Fibroblast of pulmonary artery (primary cell): ENCODE measurements at regions not wholly inside any gene's neighbourhood (a gene's known extent, or its start where the extent isn't known, plus 50 kb on each side); places are given as distances from the start of the nearest gene placed in this dataset.

Experiments used
- DNase-seq: peaks from one replicate; pipeline ENCODE4 v3.0.0-alpha.2; 2010; ENCODE audit warnings: low read depth
- H3K4me3 ChIP-seq: replicated peaks from 2 replicates; pipeline ENCODE4 v1.5.1; 2011; ENCODE audit warnings: low read depth, mild to moderate bottlenecking, control low read depth, low read length, moderate library complexity
- TF ChIP-seq, protein P1 (sequence below): IDR thresholded peaks from 2 replicates; pipeline ENCODE4 v1.5.1; 2011; ENCODE audit warnings: mild to moderate bottlenecking, control low read depth, low read length, inconsistent platforms; ENCODE audit errors: missing control alignments

DNA sequence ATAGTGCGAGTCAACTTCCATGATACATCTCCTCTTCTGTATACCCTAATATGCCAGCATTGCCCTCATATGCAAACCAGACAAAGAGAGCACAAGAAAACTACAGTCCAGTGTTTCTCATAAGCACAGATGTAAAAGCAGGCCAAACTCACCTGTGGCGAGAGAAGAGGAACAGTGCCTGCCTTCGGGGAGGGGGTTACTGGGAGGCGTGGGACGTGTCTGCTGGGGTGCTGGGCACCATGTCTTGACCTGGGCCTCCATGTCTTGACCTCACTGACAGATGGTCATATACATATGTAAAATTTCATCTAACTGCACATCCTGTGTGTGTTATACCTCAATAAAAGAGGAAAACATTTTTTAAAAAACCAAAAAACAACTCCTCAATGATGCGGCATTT lies 159.3 kb upstream of the PPP1R26 start:
- TF ChIP-seq, protein P1, sequence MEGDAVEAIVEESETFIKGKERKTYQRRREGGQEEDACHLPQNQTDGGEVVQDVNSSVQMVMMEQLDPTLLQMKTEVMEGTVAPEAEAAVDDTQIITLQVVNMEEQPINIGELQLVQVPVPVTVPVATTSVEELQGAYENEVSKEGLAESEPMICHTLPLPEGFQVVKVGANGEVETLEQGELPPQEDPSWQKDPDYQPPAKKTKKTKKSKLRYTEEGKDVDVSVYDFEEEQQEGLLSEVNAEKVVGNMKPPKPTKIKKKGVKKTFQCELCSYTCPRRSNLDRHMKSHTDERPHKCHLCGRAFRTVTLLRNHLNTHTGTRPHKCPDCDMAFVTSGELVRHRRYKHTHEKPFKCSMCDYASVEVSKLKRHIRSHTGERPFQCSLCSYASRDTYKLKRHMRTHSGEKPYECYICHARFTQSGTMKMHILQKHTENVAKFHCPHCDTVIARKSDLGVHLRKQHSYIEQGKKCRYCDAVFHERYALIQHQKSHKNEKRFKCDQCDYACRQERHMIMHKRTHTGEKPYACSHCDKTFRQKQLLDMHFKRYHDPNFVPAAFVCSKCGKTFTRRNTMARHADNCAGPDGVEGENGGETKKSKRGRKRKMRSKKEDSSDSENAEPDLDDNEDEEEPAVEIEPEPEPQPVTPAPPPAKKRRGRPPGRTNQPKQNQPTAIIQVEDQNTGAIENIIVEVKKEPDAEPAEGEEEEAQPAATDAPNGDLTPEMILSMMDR = no peak
- DNase-seq = no peak
- H3K4me3 ChIP-seq = no peak overlapping the region

DNA sequence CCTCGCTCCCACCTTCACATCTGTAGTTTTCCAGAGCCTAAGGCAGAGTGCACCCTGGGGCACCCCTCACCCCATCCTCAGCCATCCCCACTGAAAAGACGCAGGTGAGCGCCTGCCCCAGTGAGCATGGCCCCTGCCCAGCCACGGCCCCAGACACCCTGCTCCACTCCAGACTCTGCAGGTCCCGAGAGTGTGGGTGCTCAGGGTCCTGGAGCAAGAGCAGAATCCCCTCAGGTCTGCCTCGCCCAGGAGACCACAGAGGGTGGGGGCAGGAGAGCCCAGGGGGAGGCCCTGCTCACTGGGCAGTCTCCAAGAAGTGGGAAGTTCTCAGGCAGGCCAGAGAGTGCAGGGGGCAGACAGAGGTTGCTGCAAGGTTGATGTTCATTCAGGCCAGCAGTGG lies 158.6 kb upstream of the PPP1R26 start:
- H3K4me3 ChIP-seq = no peak overlapping the region
- TF ChIP-seq, protein P1 = no peak
- no peak for DNase-seq

DNA sequence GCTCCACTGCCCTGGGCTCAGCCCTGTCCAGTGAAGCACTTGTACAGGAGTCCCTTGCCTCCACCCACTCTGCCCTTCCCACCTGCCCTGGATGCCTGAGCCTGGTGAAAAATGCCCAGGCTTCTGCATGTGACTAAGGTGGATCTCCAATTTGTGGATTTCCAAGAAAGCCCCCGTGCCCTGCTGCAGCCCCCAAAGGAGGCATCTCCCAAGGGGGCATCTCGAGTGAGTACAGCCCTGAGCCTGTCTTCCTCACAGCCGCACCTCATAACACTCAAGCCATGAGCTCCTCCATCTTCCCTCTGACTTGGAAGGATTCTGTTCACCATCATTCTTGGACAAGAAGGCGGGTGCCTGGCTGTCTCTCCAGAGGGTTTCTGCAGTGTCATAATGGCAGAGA lies 158.0 kb upstream of the PPP1R26 start:
- TF ChIP-seq, protein P1 = no peak
- H3K4me3 ChIP-seq = no peak overlapping the region
- no peak for DNase-seq

- no peak overlapping the region for H3K4me3 ChIP-seq
- DNase-seq = no peak
- TF ChIP-seq, protein P1 = no peak
Observed at GRCh38 chr9:135324329-135324728, 155.3 kb upstream of the PPP1R26 start.

DNA sequence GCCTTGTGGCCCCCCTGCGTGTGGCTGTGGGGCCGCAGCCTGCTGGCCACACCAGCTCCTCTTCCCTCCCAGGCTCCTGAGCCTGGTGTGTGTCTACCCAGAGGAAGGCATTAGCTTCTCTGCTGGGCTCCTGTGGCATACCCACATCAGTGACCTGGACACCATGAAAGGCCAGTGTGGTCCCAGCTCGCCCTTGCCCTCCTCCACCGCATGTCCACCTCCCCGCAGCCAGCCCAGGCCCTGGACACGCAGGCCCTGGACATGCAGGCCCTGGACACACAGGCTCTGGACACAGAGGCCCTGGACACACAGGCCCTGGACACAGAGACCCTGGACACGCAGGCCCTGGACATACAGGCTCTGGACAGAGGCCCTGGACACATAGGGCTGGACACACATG lies 153.4 kb upstream of the PPP1R26 start:
- TF ChIP-seq, protein P1 = no peak
- no peak overlapping the region for H3K4me3 ChIP-seq
- DNase-seq = no peak

DNA sequence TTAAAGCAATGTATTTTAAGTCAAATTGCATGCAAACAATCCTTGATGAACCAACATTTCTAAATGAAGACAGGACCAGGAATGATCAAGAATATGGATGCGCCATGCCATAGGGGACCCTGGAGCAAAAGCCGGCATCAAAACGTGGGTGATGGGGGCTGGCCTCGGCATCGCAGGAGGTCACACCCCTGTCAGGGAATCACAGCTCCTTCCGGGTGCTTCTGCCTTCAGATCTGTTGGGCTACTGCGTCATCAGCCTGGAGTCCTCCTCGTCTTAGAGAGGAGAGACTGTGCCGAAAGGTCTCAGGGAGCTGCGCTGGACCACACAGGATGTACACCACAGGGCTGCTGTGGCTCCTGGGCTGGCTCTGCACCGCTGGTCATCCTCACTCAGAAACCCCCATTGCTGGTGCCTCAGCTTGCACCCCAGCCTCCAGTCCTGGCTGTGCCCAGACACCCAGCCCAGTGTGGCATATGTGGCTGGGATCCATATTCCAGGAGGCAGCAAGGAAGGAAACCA lies 152.9 kb upstream of the PPP1R26 start:
- DNase-seq = no peak
- H3K4me3 ChIP-seq = no peak overlapping the region
- TF ChIP-seq, protein P1 = no peak

DNA sequence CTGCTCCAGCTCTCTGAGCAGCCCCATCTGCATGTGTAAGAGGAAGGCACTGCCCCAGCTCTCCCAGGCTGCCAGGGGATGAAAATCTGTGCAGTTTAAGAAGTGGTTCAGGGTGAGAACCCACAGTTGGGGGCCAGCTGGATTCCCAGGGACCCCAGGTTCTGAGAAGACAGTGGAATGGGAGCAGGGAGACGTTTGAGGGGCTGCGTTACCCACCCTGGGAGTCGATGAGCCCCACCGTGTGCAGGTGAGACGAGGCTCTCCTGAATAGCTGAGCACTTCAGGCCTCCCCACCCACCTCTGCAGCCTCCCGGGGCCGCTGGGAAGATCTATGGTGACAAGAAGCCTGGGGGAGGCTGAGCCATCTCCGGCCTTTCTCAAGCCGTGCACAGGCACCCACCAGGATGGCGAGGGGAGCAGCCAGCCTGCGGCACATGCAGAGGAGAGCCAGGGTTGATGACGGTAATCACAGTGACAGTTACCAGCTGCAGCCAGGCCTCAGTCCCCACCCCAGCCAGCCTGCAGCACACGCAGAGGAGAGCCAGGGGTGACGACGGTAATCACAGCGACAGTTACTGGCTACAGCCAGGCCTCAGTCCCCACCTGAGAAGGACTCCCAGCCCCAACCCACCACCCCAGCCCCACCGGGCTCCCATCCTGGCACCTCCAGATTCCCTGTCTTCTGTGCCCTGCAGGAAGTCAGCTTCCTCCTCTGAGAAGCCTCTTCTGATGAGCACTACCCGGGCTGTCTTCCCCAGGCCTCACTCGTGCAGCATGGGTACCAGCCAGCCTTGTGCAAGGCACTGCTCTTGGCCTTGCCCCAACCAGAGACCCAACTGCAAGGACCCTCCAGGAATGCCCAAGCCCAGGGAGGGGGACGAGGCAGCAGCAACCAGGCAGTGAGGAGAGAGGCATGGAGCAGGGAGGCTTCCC lies 150.8 kb upstream of the PPP1R26 start:
- DNase-seq = no peak
- H3K4me3 ChIP-seq = no peak overlapping the region
- TF ChIP-seq, protein P1 = no peak
